Erythroblast (primary cell): ENCODE measurements at regions not wholly inside any gene's neighbourhood (a gene's known extent, or its start where the extent isn't known, plus 50 kb on each side); places are given as distances from the start of the nearest gene placed in this dataset.

Source experiments
- GATA1 ChIP-seq: IDR thresholded peaks from 2 replicates; pipeline ENCODE4 v1.6.1; 2011; ENCODE audit warnings: low read depth, mild to moderate bottlenecking, control low read depth, low read length, moderate library complexity
- POLR2A ChIP-seq: IDR thresholded peaks from 2 replicates; pipeline ENCODE4 v1.6.1; 2011; ENCODE audit warnings: mild to moderate bottlenecking, low read length

DNA sequence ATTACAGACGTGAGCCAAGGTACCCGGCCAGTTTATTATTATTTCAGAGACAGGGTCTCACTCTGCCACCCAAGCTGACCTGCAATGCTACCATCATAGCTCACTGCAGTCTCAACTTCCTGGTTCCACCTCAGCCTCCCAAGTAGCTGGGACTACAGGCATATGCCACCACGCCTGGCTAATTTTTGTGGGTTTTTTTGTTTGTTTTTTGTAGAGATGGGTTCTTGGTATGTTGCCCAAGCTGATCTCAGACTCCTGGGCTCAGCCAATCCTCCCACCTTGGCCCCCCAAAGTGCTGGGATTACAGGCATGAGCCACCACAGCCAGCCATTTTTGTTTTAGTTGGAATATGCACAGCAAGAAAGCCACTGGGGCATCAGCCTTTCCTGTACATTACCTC, 115.7 kb downstream of the MRM1 start:
- TF ChIP-seq POLR2A: no peak
- no peak for TF ChIP-seq GATA1
